Myocyte (in vitro differentiated cells): ENCODE measurements at regions not wholly inside any gene's neighbourhood (a gene's known extent, or its start where the extent isn't known, plus 50 kb on each side); places are given as distances from the start of the nearest gene placed in this dataset.
"Not testable (repeated sequence)": the region's sequence is repeated elsewhere in the genome, so short reads cannot be mapped to it uniquely, and the experiment has no call there.

Source experiments
- DNase-seq: peaks from one replicate; pipeline ENCODE4 v3.0.0-alpha.2; 2012; ENCODE audit warnings: low read depth

DNA sequence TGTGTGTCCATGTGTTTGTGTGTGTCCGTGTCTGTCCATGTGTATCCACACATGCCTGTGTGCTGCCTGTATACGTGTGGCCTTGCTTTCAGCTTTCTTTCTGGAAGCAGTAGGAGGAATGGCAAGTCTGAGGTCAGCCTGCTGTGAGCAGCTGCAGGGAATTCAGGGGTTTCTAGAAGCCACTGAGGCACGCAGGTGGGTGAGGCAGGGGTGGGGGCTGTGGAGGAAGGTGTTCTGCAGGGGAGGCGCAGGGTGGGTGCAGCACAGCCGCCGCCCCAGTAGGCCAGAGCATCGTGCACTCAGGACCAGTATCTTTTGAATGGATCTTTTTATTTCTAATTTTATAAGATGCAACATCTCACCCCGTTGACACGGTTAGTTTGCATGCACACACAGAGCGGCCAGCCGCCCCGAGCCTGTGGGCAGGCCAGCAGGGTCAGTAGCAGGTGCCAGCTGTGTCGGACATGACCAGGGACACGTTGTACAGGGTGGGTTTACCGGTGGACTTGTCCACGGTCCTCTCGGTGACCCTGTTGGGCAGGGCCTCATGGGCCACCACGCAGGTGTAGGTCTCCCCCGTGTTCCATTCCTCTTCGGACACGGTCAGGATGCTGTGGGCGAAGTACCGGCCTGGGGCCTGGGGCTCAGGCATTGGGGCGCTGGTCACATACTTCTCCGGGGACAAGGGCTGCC lies 327.7 kb downstream of the TMEM121 start:
- DNase-seq, result no peak

DNA sequence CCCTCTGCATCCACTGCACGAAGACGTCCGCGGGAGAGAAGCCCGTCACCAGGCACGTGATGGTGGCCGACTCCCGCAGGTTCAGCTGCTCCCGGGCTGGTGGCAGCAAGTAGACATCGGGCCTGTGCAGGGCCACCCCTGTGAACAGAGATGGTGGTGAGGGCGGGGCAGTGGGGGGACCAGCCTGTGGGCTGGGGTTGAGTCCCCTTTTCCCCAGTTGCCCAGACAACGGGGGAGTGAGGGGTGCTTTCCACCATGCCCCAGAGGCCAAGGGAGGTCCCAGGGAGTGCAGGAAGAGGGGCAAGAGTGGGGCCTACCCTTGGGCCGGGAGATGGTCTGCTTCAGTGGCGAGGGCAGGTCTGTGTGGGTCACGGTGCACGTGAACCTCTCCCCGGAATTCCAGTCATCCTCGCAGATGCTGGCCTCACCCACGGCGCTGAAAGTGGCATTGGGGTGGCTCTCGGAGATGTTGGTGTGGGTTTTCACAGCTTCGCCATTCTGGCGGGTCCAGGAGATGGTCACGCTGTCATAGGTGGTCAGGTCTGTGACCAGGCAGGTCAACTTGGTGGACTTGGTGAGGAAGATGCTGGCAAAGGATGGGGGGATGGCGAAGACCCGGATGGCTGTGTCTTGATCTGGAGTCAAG lies 328.3 kb downstream of the TMEM121 start:
- no peak for DNase-seq

DNA sequence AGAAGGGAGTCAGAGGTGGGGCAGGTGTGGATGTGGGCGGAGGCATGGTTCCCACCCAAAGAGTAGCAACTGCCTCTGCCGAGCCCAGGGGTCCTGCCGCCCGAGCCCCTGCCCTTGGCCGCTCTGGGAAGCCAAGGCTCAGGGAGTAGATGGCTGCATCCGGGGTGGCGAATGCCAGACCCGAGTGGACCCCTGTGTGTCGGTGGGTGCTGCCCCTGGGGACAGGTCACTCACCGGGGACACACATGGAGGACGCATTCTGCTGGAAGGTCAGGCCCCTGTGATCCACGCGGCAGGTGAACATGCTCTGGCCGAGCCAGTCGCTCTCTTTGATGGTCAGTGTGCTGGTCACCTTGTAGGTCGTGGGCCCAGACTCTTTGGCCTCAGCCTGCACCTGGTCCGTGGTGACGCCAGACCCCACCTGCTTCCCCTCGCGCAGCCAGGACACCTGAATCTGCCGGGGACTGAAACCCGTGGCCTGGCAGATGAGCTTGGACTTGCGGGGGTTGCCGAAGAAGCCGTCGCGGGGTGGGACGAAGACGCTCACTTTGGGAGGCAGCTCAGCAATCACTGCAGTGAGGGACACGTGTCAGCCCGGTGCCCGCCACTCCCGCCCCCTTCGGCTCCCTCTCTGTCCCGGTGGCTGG lies 329.0 kb downstream of the TMEM121 start:
- DNase-seq, result no peak

DNA sequence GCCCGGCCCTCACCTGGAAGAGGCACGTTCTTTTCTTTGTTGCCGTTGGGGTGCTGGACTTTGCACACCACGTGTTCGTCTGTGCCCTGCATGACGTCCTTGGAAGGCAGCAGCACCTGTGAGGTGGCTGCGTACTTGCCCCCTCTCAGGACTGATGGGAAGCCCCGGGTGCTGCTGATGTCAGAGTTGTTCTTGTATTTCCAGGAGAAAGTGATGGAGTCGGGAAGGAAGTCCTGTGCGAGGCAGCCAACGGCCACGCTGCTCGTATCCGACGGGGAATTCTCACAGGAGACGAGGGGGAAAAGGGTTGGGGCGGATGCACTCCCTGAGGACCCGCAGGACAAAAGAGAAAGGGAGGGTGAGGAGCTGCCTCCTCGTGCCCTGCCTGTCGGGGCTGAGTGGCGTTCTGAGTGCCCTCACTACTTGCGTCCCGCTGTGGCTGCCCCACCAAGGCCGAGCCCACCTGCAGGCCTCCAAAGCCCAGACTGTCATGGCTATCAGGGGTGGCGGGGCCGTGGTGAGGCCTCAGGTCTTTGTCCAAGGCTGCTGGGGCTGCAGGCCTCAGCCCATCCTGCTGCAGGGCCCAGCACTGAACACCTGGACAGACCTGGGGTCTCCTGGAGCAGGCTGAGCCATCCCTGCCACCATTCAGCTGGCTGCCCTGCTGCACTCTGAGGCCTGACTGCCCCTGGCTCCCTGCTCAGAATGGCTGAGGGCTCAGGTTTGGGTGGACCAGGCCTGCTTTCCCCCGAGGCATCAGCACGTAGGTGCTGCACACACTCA lies 329.7 kb downstream of the TMEM121 start:
- no peak for DNase-seq

DNA sequence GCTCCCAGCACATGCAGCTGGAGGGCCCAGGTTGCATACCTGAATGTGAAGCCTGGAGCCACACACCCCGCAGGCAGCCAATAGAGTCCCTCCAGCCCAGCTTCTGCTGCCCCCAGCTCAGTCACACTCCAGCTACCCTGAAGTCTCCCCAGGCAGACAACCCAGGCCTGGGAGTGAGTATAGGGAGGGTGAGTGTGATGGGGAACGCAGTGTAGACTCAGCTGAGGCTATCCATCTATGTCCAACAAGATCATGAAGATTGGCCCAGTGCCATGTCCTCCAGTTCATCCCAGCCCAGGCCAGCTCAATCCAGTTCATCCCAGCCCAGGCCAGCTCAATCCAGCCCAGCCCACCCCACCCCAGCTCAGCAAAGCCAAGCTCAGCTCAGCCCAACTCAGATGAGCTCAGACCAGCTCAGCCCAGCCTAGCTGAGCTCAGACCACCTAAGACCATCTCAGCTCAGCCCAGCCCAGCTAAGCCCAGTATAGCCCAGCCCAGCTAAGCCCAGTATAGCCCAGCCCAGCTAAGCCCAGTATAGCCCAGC lies 330.4 kb downstream of the TMEM121 start:
- DNase-seq, result no peak

DNA sequence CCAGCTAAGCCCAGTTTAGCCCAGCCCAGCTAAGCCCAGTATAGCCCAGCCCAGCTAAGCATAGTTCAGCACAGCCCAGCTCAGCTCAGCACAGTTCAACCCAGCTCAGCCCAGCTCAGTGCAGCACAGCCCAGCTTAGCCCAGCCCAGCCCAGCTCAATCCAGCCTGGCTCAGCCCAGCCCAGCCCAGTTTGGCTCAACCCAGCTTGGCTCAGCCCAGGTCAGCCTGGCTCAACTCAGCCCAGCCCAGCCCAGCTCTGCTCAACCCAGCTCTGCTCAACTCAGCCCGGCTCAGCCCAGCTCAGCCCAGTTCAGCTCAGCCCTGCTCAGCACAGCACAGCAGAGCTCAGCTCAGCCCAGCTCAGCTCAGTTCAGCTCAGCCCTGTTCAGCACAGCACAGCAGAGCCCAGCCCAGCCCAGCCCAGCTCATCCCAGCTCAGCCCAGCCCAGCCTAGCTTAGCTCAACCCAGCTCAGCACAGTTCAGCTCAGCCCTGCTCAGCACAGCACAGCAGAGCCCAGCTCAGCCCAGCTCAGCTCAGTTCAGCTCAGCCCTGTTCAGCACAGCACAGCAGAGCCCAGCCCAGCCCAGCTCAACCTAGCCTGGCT lies 330.9 kb downstream of the TMEM121 start:
- DNase-seq, result no peak

DNA sequence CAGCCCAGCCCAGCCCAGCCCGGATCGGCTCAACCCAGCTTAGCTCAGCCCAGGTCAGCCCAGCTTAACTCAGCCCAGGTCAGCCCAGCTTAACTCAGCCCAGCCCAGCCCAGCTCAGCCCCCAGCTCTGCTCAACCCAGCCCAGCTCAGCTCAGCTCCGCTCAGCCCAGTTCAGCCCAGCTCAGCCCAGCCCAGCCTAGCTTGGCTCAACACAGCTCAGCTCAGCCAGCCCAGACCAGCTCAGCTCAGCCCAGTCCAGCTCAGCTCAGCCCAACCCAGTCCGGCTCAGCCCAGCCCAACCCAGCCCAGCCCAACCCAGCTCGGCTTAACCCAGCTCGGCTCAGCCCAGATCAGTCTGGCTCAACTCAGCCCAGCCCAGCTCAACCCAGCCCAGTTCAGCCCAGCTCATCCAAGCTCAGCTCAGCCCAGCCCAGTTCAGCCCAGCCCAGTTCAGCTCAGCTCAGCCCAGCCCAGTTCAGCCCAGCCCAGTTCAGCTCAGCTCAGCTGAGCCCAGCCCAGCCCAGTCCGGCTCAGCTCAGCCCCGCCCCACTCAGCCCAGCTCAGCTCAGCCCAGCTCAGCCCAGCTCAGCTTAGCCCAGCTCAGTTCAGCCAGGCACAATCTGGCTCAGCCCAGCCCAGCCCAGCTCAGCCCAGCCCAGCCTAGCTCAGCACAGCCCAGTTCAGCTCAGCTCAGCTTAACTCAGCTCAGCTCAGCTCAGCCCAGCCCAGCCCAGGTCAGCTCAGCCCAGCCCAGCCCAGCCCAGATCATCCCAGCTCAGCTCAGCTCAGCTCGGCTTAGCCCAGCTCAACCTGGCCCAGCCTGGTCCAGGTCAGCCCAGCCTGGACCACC lies 331.7 kb downstream of the TMEM121 start:
- no peak for DNase-seq

DNA sequence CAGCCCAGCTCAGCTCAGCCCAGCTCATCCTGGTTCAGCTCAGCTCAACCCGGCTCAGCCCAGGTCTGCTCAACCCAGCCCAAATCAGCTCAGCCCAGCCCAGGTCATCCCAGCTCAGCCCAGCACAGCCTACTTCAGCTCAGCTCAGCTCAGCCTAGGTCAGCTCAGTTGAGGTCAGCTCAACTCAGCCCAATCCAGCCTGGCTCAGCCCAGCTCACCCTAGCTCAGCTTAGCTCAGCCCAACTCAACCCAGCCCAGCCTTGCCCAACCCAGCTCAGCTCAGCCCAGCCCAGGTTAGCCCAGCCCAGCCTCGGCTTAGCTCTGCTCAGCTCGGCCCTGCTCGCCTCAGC lies 332.3 kb downstream of the TMEM121 start:
- DNase-seq, result no peak

DNA sequence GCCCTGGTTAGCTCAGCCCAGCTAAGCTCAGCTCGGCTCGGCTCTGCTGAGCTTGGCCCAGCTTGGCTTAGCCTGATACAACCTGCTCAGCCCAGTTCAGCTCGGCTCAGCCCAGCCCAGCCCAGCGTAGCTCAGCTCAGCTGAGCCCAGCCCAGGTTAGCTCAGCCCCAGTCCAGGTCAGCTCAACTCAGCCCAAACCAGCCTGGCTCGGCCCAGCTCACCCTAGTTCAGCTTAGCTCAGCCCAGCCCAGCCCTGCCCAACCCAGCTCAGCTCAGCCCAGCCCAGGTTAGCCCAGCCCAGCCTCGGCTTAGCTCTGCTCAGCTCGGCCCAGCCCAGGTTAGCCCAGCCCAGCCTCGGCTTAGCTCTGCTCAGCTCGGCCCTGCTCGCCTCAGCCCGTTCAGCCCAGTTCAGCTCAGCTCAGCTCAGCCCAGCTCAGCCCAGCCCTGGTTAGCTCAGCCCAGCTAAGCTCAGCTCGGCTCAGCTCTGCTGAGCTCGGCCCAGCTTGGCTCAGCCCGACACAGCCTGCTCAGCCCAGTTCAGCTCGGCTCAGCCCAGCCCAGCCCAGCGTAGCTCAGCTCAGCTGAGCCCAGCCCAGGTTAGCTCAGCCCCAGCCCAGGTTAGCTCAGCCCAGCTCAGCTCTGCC lies 332.8 kb downstream of the TMEM121 start:
- DNase-seq, result not testable (repeated sequence)

DNA sequence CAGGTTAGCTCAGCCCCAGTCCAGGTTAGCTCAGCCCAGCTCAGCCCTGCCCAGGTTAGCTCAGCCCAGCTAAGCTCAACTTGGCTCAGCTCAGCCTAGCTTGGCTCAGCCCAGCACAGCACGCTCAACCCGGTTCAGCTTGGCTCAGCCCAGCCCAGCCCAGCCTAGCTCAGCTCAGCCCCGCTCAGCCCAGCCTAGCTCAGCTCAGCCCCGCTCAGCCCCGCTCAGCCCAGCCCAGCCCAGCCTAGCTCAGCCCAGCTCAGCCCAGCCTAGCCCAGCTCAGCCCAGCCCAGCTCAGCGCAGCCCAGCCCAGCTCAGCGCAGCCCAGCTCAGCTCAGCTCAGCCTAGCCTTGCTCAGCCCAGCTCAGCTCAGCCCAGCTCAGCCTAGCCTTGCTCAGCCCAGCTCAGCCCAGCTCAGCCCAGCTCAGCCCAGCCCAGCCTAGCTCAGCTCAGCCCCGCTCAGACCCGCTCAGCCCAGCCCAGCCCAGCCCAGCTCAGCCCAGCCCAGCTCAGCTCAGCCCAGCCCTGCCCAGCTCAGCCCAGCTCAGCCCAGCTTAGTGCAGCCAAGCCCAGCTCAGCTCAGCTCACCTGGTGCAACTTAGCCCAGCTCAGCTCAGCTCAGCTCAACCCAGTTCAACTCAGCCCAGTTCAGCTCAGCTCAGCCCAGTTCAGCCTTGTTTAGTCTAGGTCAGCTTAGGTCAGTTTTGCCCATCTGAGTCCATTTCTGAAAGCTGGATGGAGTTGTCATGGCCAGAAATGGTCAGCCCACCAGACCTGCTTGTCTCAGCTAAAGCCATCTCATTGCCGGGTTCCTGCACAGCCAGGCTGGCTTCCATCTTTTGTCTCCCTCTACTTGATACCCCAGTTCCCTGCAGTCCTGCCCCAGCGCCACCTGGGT lies 333.6 kb downstream of the TMEM121 start:
- DNase-seq, result no peak

DNA sequence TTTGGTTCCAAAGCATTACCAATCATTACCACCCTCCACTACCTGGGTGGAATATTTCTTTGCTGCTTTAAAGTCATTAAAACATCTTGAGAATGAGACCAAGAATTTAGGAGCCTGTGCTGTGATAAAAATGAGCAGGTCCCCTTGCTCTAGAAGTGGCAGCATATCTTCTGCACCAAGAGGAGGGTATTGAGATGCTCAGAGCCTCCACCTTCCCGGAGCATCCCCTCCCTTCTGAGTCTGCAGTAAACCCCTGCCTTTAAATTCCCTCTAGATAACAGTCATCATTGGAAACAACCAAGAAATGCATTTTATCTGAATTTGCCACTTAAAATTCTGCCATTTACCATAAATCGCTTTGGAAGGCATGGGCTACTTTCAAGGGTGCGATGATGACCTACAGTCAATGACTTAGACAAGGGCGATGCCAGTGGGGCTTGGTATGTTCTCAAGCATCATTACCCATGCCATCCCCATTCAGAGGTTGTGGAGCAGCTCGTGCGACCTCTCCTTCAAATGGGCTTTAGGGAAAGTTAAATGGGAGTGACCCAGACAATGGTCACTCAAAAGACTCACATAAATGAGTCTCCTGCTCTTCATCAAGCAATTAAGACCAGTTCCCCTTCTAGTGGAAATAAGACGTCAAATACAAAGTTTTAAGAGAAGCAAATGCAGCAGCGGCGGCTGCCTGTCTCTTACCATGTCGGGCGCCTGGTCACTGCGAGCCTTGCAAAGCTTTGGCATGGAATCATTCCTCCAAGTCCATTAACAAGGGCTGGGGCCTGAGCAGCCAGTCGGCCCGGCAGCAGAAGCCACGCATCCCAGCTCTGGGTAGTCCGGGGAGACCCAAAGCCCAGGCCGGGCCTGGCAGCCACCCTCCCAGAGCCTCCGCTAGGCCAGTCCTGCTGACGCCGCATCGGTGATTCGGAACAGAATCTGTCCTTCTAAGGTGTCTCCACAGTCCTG lies 334.5 kb downstream of the TMEM121 start:
- DNase-seq, result no peak

DNA sequence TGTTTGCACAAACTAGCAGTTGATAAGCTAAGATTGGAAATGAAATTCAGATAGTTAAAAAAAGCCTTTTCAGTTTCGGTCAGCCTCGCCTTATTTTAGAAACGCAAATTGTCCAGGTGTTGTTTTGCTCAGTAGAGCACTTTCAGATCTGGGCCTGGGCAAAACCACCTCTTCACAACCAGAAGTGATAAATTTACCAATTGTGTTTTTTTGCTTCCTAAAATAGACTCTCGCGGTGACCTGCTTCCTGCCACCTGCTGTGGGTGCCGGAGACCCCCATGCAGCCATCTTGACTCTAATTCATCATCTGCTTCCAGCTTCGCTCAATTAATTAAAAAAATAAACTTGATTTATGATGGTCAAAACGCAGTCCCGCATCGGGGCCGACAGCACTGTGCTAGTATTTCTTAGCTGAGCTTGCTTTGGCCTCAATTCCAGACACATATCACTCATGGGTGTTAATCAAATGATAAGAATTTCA lies 335.6 kb downstream of the TMEM121 start:
- no peak for DNase-seq

DNA sequence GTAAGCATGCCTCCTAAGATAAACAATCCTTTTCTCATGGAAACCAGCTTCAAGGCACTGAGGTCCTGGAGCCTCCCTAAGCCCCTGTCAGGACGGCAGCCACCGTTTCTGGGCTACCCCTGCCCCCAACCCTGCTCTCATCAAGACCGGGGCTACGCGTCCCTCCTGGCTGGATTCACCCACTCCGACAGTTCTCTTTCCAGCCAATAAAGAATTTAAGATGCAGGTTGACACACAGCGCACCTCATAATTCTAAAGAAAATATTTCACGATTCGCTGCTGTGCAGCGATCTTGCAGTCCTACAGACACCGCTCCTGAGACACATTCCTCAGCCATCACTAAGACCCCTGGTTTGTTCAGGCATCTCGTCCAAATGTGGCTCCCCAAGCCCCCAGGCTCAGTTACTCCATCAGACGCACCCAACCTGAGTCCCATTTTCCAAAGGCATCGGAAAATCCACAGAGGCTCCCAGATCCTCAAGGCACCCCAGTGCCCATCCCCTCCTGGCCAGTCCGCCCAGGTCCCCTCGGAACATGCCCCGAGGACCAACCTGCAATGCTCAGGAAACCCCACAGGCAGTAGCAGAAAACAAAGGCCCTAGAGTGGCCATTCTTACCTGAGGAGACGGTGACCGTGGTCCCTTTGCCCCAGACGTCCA lies 336.3 kb downstream of the TMEM121 start:
- no peak for DNase-seq

DNA sequence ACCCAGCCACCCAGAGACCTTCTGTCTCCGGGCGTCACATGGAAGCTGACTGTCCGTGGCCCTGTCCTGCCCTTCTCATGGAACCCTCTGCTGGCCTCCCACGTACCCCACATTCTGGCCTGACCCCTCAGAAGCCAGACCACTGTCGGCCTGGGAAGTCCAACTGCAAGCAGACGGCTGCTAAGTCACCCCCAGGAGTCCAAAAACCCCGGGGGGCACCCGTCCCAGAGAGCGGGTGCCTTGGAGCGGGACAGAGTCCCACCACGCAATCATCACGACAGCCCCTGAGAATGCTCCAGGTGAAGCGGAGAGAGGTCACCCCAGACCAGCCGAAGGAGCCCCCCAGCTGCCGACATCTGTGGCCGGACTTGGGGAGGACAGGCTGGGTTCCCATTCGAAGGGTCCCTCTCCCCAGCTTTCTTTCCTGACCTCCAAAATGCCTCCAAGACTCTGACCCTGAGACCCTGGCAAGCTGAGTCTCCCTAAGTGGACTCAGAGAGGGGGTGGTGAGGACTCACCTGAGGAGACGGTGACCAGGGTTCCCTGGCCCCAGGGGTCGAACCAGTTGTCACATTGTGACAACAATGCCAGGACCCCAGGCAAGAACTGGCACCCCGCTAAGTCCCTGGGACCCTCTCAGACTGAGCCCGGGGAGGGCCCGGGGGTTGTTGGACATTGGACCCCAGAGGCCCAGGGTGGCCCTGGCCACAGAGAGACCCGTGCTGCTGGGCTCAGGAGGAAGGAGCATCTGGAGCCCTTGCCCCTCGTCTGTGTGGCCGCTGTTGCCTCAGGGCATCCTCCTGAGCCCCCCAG lies 337.1 kb downstream of the TMEM121 start:
- DNase-seq, result no peak

DNA sequence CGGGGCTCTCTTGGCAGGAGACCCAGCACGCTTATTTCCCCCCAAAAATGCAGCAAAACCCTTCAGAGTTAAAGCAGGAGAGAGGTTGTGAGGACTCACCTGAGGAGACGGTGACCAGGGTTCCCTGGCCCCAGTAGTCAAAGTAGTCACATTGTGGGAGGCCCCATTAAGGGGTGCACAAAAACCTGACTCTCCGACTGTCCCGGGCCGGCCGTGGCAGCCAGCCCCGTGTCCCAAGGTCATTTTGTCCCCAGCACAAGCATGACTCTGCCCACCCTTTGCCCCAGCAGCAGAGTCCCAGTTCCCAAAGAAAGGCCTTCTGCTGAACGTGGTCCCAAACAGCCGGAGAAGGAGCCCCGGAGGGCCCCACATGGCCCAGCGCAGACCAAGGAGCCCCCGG lies 337.7 kb downstream of the TMEM121 start:
- DNase-seq, result no peak

DNA sequence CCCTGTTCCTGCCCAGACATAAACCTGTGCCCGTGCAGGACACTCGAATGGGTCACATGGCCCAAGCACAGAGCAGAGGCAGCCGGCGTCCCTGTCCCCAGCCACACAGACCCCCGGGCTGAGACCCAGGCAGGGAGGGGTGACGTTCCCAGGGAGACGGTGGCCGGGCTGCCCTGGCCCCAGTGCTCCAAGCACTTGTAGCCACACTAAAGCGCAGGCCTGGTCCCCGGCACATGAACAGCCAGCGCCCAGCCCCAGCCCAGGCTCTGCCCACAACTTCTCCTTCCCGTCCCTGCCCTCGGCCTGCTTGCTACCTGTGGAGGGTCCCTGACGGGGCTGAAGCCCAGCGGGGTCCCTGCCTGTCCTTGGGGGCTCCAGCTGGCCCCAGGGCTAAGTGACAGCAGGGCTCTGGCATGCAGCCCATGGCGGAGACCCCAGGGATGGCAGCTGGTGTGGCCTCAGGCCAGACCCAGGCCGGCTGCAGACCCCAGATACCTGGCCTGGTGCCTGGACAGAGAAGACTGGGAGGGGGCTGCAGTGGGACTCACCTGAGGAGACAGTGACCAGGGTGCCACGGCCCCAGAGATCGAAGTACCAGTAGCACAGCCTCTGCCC lies 338.4 kb downstream of the TMEM121 start:
- no peak for DNase-seq
